AG04450 (cell line): ENCODE measurements at regions not wholly inside any gene's neighbourhood (a gene's known extent, or its start where the extent isn't known, plus 50 kb on each side); places are given as distances from the start of the nearest gene placed in this dataset.

Experiments used
- CTCF ChIA-PET: fragments of 300-600, 350-600 bp; formaldehyde crosslinking; extraction: SDS; loops from one replicate; lab custom pipeline; 2022; ENCODE audit warnings: antibody characterized with exemption, inconsistent platforms; lab: Charles Lee
- POLR2A ChIA-PET: fragments of 350-600 bp; formaldehyde crosslinking; extraction: SDS; loops from one replicate; lab custom pipeline; 2021; ENCODE audit warnings: antibody characterized with exemption, inconsistent platforms; lab: Yijun Ruan, JAX
- DNase-seq: peaks from one replicate; pipeline ENCODE4 v3.0.0-alpha.2; 2011; ENCODE audit warnings: low read depth, low spot score
- H3K27ac ChIP-seq: one replicate; pipeline ENCODE4 v1.5.1; 2012; ENCODE audit warnings: low read depth, low read length, control low read depth
- H3K27me3 ChIP-seq: one replicate; pipeline ENCODE4 v1.6.0; 2012; ENCODE audit warnings: low read length; ENCODE audit not compliant: control insufficient read depth, insufficient read depth
- H3K4me3 ChIP-seq: 2 replicates; pipeline ENCODE4 v1.5.1; 2011; ENCODE audit warnings: mild to moderate bottlenecking, low read depth, low read length, control low read depth
- H3K9me3 ChIP-seq: 2 replicates; pipeline ENCODE4 v1.5.1; 2012; ENCODE audit warnings: low read length; ENCODE audit not compliant: control insufficient read depth, insufficient read depth
- CTCF ChIP-seq: IDR thresholded peaks from 2 replicates; pipeline ENCODE4 v1.5.1; 2011; ENCODE audit warnings: low read depth, low read length, control low read depth, inconsistent platforms

GRCh38 chr2:8277921-8278571 is 403.8 kb upstream of the ID2 start:
- no peak overlapping the region for H3K27ac ChIP-seq
- no peak overlapping the region for H3K4me3 ChIP-seq
- H3K9me3 ChIP-seq, result no peaks in the 10 kb centered on the region
- no peak for DNase-seq
- POLR2A ChIA-PET, result no interaction called here
- no peak for TF ChIP-seq CTCF
- peaks cover 7% of the 10 kb centered on the region for H3K27me3 ChIP-seq
- CTCF ChIA-PET, result no interaction called here

GRCh38 chr2:8278709-8279354 is 403.0 kb upstream of the ID2 start:
- no peak overlapping the region for H3K4me3 ChIP-seq
- no peaks in the 10 kb centered on the region for H3K9me3 ChIP-seq
- ChIA-PET CTCF (no interaction called here), POLR2A (no interaction called here)
- peaks cover 4% of the 10 kb centered on the region for H3K27me3 ChIP-seq
- no peak overlapping the region for H3K27ac ChIP-seq
- no peak for TF ChIP-seq CTCF
- DNase-seq, result no peak

GRCh38 chr2:8279506-8279905 is 402.4 kb upstream of the ID2 start:
- no peak overlapping the region for H3K4me3 ChIP-seq
- H3K27ac ChIP-seq, result no peak overlapping the region
- ChIA-PET CTCF (no interaction called here), POLR2A (no interaction called here)
- no peak for DNase-seq
- no peak for TF ChIP-seq CTCF
- H3K9me3 ChIP-seq, result no peaks in the 10 kb centered on the region
- H3K27me3 ChIP-seq, result peaks cover 4% of the 10 kb centered on the region

- POLR2A ChIA-PET, result no interaction called here
- CTCF ChIA-PET, result no interaction called here
- Histone ChIP-seq H3K9me3 (no peaks in the 10 kb centered on the region), H3K27ac (no peak overlapping the region), H3K27me3 (peaks cover 4% of the 10 kb centered on the region), H3K4me3 (no peak overlapping the region)
- DNase-seq, result no peak
- TF ChIP-seq CTCF, result no peak
Measured at GRCh38 chr2:8281234-8281633, 400.6 kb upstream of the ID2 start.
